GM18502 (cell line): ENCODE measurements at regions not wholly inside any gene's neighbourhood (a gene's known extent, or its start where the extent isn't known, plus 50 kb on each side); places are given as distances from the start of the nearest gene placed in this dataset.
"Not testable (repeated sequence)": the region's sequence is repeated elsewhere in the genome, so short reads cannot be mapped to it uniquely, and the experiment has no call there.

Source experiments
- ATAC-seq: cut with Tn5 transposase; IDR thresholded peaks from one replicate; pipeline ENCODE4 v1.9.1; 2021; ENCODE audit warnings: mild to moderate bottlenecking; ENCODE audit not compliant: unreplicated experiment, poor library complexity

GRCh38 chr17:77083531-77083930, 57.2 kb upstream of the SEC14L1 start:
- no peak for ATAC-seq

GRCh38 chr17:77085926-77086432, 54.8 kb upstream of the SEC14L1 start:
- ATAC-seq = no peak

GRCh38 chr17:77086433-77087010, 54.2 kb upstream of the SEC14L1 start:
- ATAC-seq = peak; percentile 37

- ATAC-seq = no peak
Measured at GRCh38 chr17:77087650-77088454, 52.9 kb upstream of the SEC14L1 start.

- peak; percentile 81 for ATAC-seq
Measured at GRCh38 chr17:77088455-77089123, 52.2 kb upstream of the SEC14L1 start.

- ATAC-seq = no peak
Measured at GRCh38 chr17:77089124-77089490, 51.7 kb upstream of the SEC14L1 start.

GRCh38 chr17:77089949-77090348, 50.8 kb upstream of the SEC14L1 start:
- not testable (repeated sequence) for ATAC-seq

- ATAC-seq = no peak
Measured at GRCh38 chr17:77090476-77090875, 50.3 kb upstream of the SEC14L1 start.
